Stimulated activated naive CD4-positive, alpha-beta T cell (primary cell): ENCODE measurements at regions not wholly inside any gene's neighbourhood (a gene's known extent, or its start where the extent isn't known, plus 50 kb on each side); places are given as distances from the start of the nearest gene placed in this dataset.
"Not testable (repeated sequence)": the region's sequence is repeated elsewhere in the genome, so short reads cannot be mapped to it uniquely, and the experiment has no call there.

Source experiments
- DNase-seq, 6 experiments: peaks; one replicate each; lab custom pipeline; 2025; lab: John Stamatoyannopoulos, UW

- peak in 1 of 6 experiments; percentile 29 for DNase-seq
Observed at GRCh38 chr3:59411186-59411585, 361.4 kb upstream of the CFAP20DC start.

GRCh38 chr3:59408047-59408624 lies 358.3 kb upstream of the CFAP20DC start:
- DNase-seq: no peak

DNA sequence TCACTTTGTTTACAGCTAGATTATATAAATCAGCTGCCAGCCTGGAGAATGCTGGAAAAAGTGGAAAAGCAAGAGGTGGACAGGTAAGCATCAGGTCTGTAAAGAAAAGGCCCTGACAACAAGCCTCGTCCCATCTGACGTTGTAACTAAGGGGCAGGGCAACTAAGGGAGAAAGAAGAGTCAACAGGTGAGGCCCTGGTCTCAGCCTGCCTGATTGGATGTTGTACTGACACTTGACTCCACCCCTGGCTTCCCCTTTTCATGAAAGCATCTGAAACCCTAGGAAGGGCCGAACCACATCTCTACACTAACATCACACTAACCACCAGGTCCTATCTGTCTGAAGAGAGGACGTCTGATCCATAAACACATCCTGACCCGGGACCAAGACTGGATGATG lies 357.6 kb upstream of the CFAP20DC start:
- DNase-seq: no peak

DNA sequence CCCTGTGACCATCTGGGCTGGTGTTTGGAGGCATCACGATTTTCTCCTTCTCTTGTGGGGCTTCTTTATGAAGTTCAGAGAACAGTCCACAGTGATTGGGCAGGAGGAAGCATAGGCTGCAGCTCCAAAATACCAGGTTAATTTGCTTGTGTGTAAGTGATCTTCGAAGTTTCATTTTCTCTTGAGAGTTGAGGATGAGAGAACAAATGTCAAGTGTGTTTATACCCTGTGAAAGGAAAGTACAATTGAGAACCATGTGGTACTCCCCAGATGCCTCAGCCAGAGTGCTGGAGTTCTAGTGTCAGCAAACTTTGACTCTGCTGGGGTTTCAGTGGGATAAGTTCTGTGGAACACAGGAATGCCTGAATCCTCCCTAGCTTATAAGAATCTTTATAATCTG lies 357.1 kb upstream of the CFAP20DC start:
- DNase-seq: no peak

GRCh38 chr3:59404851-59405250 lies 355.0 kb upstream of the CFAP20DC start:
- DNase-seq: no peak

- no peak for DNase-seq
Observed at GRCh38 chr3:59404064-59404463, 354.2 kb upstream of the CFAP20DC start.

DNA sequence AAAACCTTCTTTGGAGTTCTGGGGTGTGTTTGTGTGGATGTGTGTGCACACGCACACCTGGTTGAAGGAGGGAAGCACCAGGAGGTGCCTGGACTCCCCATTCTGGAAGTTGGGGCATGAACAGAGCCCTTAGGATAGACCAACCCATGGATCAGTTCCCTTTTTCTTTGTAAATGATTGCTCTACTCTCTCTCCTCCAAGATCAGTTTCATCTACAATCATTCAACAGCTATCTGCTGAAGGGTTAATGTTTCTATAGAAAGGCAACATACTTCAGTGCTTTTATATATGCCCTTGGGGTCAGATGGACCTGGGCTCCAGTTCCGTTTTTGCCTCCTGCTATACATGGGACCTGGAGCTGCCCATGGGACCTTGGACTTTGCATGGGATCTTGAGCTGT lies 352.1 kb upstream of the CFAP20DC start:
- DNase-seq: no peak

DNA sequence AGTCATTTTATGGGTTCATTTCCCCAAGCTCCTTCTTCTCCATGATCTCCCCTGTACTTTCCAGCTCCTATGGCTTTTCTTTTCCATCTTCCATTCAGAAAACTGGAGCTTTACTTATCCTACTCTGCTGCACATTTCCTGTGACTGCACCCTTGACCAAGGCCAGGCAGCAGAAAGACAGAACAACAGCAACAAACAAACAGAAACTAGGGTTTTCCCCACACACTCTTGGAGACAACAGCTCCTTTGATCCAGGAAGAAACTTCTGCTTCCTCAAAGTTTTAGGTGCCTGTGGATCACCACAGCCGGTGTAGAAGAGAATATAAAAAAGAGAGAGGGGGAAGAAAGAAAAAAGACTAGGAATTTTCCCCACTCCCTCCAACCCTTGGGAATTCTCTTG lies 342.3 kb upstream of the CFAP20DC start:
- no peak for DNase-seq

GRCh38 chr3:59391131-59391530 lies 341.3 kb upstream of the CFAP20DC start:
- no peak for DNase-seq

DNA sequence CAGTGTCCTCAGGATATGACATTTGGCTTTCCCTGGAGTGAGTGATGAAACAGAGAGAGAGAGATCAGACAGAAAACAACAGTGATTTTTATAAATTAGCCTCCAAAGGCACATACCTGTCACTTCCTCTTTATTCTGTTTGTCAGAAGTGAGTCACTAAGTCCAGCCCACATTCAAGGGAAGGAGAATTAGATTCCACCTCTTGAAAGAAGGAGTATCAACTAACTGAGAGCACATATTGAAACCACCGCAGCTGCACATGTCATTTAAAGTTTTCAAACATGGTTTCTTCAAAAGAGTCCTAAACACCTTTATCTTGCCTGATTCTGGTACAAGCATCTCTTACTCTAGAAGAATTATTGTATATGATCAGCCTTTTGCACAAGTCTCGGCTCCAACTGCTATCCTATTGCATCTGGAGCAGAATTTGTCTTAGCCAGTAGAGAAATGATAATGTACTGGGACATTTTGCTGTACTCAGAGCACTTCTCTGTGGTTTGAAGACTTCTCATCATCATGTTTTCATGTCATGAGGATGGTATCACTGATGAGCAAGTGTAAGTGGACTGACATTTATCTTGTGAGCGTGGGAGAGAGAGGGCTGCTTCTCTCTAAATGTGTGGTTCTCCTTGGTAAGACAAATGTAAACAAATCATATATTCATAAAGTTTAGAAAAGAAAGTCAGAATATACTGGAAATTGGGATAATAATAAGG lies 338.9 kb upstream of the CFAP20DC start:
- DNase-seq: peak in 2 of 6 experiments; percentile 3 to 18

DNA sequence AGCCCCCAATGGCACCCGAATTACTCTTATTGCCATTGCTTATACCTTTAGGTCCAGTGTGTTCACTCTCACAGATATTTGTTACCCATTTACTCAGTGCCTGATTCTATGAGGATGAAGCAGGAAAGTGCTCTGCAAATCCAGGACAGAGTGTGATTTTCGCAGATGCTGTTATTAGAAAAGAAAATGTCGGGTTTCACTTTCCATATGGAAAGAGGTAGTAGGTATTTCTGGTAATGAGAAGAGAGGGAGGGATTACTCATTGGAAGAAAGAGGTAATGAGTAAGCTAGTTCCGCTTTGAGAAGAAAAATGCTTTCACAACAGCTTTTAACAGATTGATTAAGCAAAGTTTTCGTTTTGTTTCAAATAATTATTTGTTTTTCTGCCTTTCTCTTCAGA lies 336.3 kb upstream of the CFAP20DC start:
- peak in 1 of 6 experiments; percentile 1 for DNase-seq

DNA sequence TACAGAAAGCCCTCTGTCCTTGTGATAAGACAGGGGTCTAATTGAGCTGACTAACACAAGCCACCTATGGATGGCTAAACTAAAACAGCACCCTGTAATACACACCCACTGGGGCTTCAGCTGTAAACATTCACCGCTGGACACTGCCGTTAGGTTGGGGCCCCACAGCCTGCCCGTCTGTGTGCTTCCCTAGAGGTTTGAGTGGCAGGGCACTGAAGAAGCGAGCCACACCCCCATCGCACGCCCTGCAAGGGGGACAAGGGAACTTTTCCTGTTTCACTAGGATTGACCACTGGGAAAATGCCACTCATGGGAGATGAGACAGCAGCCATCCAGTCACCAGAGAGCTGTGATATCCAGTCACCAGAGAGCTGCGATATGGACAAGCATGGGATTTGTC lies 335.7 kb upstream of the CFAP20DC start:
- no peak for DNase-seq

GRCh38 chr3:59381282-59381681 lies 331.5 kb upstream of the CFAP20DC start:
- DNase-seq: no peak

GRCh38 chr3:59380146-59380545 lies 330.3 kb upstream of the CFAP20DC start:
- no peak for DNase-seq

GRCh38 chr3:59374818-59375211 lies 325.0 kb upstream of the CFAP20DC start:
- no peak for DNase-seq

DNA sequence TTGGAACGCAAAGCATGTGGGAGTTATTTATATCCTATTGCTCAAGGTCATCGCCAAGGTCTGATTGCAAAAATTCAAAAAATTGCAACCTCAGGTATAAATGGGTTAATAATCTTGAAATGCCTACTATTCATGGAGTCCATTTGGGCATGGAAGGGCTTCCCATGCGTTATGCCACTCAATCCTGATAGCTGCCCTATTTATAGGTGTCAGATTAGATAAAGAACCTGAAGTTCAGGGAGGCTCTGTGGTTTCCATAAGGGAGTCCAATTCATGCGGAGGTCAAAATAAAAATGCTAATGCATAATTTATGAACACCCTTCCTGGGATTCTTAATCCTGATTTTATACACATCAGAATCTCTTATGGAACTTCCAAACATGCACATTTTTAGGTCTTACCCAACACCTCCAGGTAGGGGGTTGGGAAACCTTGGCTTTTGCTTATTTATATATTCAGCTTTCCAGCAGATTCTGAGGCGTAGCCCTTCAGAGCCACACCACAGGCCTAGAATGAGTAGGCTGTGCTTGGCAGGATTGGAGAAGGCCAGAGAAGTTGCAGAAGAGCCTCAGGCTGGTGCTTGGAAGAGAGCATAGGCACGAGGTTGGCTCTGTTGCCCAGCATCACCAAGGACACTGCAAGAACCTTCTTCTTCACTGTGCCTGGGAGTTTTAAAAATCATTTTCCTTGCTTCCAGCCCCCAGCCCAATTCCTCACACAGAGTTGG lies 324.4 kb upstream of the CFAP20DC start:
- no peak for DNase-seq

GRCh38 chr3:59372346-59372745 lies 322.5 kb upstream of the CFAP20DC start:
- no peak for DNase-seq

GRCh38 chr3:59368900-59369675 lies 319.3 kb upstream of the CFAP20DC start:
- no peak for DNase-seq

- peak in 1 of 6 experiments; percentile 5 for DNase-seq
Observed at GRCh38 chr3:59367150-59367549, 317.3 kb upstream of the CFAP20DC start.

- DNase-seq: no peak
Observed at GRCh38 chr3:59366218-59366617, 316.4 kb upstream of the CFAP20DC start.

- DNase-seq: no peak
Observed at GRCh38 chr3:59364496-59364895, 314.7 kb upstream of the CFAP20DC start.

- not testable (repeated sequence) for DNase-seq
Observed at GRCh38 chr3:59360312-59360711, 310.5 kb upstream of the CFAP20DC start.
